Kidney capillary endothelial cell (primary cell): ENCODE measurements at regions not wholly inside any gene's neighbourhood (a gene's known extent, or its start where the extent isn't known, plus 50 kb on each side); places are given as distances from the start of the nearest gene placed in this dataset.

ENCODE experiments used
- DNase-seq: peaks from one replicate; pipeline ENCODE4 v3.0.0-alpha.2; 2018; ENCODE audit warnings: low spot score

GRCh38 chr3:31349001-31349748 is 183.6 kb upstream of the STT3B start:
- no peak for DNase-seq

- no peak for DNase-seq
Measured at GRCh38 chr3:31350307-31350706, 182.4 kb upstream of the STT3B start.

- no peak for DNase-seq
Measured at GRCh38 chr3:31352331-31352730, 180.4 kb upstream of the STT3B start.

- DNase-seq, result no peak
Measured at GRCh38 chr3:31353166-31353565, 179.6 kb upstream of the STT3B start.

GRCh38 chr3:31354373-31354772 is 178.4 kb upstream of the STT3B start:
- DNase-seq, result no peak

GRCh38 chr3:31355807-31356206 is 176.9 kb upstream of the STT3B start:
- no peak for DNase-seq

- no peak for DNase-seq
Measured at GRCh38 chr3:31356941-31357340, 175.8 kb upstream of the STT3B start.

- DNase-seq, result no peak
Measured at GRCh38 chr3:31357451-31357850, 175.3 kb upstream of the STT3B start.

- DNase-seq, result no peak
Measured at GRCh38 chr3:31358473-31359070, 174.2 kb upstream of the STT3B start.

- DNase-seq, result peak; percentile 6
Measured at GRCh38 chr3:31361371-31362273, 171.1 kb upstream of the STT3B start.

GRCh38 chr3:31364188-31364587 is 168.5 kb upstream of the STT3B start:
- no peak for DNase-seq

- peak; percentile 10 for DNase-seq
Measured at GRCh38 chr3:31364711-31365110, 168.0 kb upstream of the STT3B start.

- DNase-seq, result no peak
Measured at GRCh38 chr3:31367518-31367917, 165.2 kb upstream of the STT3B start.

- DNase-seq, result peak; percentile 19
Measured at GRCh38 chr3:31369637-31370379, 162.9 kb upstream of the STT3B start.

- no peak for DNase-seq
Measured at GRCh38 chr3:31370380-31370666, 162.4 kb upstream of the STT3B start.

GRCh38 chr3:31370681-31371080 is 162.0 kb upstream of the STT3B start:
- no peak for DNase-seq

- no peak for DNase-seq
Measured at GRCh38 chr3:31371484-31372177, 161.1 kb upstream of the STT3B start.

- DNase-seq, result no peak
Measured at GRCh38 chr3:31373681-31374080, 159.0 kb upstream of the STT3B start.

GRCh38 chr3:31377045-31377642 is 155.6 kb upstream of the STT3B start:
- DNase-seq, result peak; percentile 82

GRCh38 chr3:31378231-31378630 is 154.5 kb upstream of the STT3B start:
- no peak for DNase-seq

GRCh38 chr3:31379598-31379997 is 153.1 kb upstream of the STT3B start:
- no peak for DNase-seq
